Neural cell (in vitro differentiated cells): ENCODE measurements at regions not wholly inside any gene's neighbourhood (a gene's known extent, or its start where the extent isn't known, plus 50 kb on each side); places are given as distances from the start of the nearest gene placed in this dataset.

ENCODE experiments used
- H2AFZ ChIP-seq: fragments of 200-600, 300-800 bp; sonication (generic), shearing (Covaris generic); 2 replicates; pipeline ENCODE4 v1.6.0; 2014; ENCODE audit warnings: low read depth, mild to moderate bottlenecking, antibody characterized with exemption, low read length, moderate library complexity
- H3F3A ChIP-seq: fragments of 200-600 bp; shearing (Covaris generic); 2 replicates; pipeline ENCODE4 v1.6.1; 2016; ENCODE audit warnings: mild to moderate bottlenecking, moderate library complexity, mixed read lengths, antibody characterized with exemption, low read length; ENCODE audit not compliant: insufficient read depth, poor library complexity, severe bottlenecking
- H3K27ac ChIP-seq: fragments of 200-600, 300-800 bp; sonication (generic), shearing (Covaris generic); 2 replicates; pipeline ENCODE4 v1.5.1; 2014; ENCODE audit warnings: mild to moderate bottlenecking, low read length, moderate library complexity
- H3K27me3 ChIP-seq: fragments of 300-800, 200-600 bp; sonication (generic), shearing (Covaris generic); 2 replicates; pipeline ENCODE4 v1.6.0; 2014; ENCODE audit warnings: mild to moderate bottlenecking, low read depth, low read length, moderate library complexity; ENCODE audit not compliant: insufficient read depth
- H3K36me3 ChIP-seq: fragments of 300-800, 200-600 bp; sonication (generic), shearing (Covaris generic); 2 replicates; pipeline ENCODE4 v1.5.1; 2014; ENCODE audit warnings: mild to moderate bottlenecking, antibody characterized with exemption, low read length, moderate library complexity; ENCODE audit not compliant: insufficient read depth
- H3K4me2 ChIP-seq: fragments of 300-800, 200-600 bp; sonication (generic), shearing (Covaris generic); 2 replicates; pipeline ENCODE4 v1.6.0; 2014; ENCODE audit warnings: mild to moderate bottlenecking, low read length
- H3K4me3 ChIP-seq: fragments of 300-800, 200-600 bp; sonication (generic), shearing (Covaris generic); 2 replicates; pipeline ENCODE4 v1.5.1; 2014; ENCODE audit warnings: mild to moderate bottlenecking, low read length, moderate library complexity
- H3K79me2 ChIP-seq: fragments of 200-600 bp; shearing (Covaris generic); replicated peaks from 2 replicates; pipeline ENCODE4 v1.6.0; 2014; ENCODE audit warnings: mild to moderate bottlenecking, low read length, moderate library complexity; ENCODE audit not compliant: insufficient read depth
- H3K9ac ChIP-seq: fragments of 300-800, 200-600 bp; sonication (generic), shearing (Covaris generic); 2 replicates; pipeline ENCODE4 v1.6.1; 2016; ENCODE audit warnings: mild to moderate bottlenecking, low read length, mixed read lengths
- H3K9me2 ChIP-seq: fragments of 200-600 bp; shearing (Covaris generic); 2 replicates; pipeline ENCODE4 v1.6.1; 2016; ENCODE audit warnings: mild to moderate bottlenecking, low read length, mixed read lengths; ENCODE audit not compliant: insufficient read depth
- H3K9me3 ChIP-seq: fragments of 200-600, 300-800 bp; sonication (generic), shearing (Covaris generic); 2 replicates; pipeline ENCODE4 v1.6.1; 2016; ENCODE audit warnings: mild to moderate bottlenecking, mixed run types, low read length, moderate library complexity, mixed read lengths
- H4K20me1 ChIP-seq: fragments of 200-600 bp; shearing (Covaris generic); 2 replicates; pipeline ENCODE4 v1.6.1; 2016; ENCODE audit warnings: mild to moderate bottlenecking, mixed run types; ENCODE audit not compliant: insufficient read depth
- CTCF ChIP-seq: fragments of 450-650 bp; IDR thresholded peaks from 2 replicates; pipeline ENCODE4 v1.5.1; 2014; ENCODE audit warnings: antibody characterized with exemption, mild to moderate bottlenecking, moderate library complexity; ENCODE audit not compliant: poor library complexity, severe bottlenecking
- EP300 ChIP-seq: fragments of 450-650 bp; conservative IDR thresholded peaks from 2 replicates; pipeline ENCODE4 v1.6.1; 2014; ENCODE audit warnings: antibody characterized with exemption, mild to moderate bottlenecking, moderate library complexity; ENCODE audit not compliant: poor library complexity, severe bottlenecking
- EZH2 ChIP-seq: fragments of 200-600, 300-800 bp; shearing (Covaris generic), sonication (generic); IDR thresholded peaks from 2 replicates; pipeline ENCODE4 v1.6.1; 2014; ENCODE audit warnings: antibody characterized with exemption, low read length, borderline replicate concordance, mild to moderate bottlenecking; ENCODE audit not compliant: insufficient read depth, poor library complexity, severe bottlenecking
- MXI1 ChIP-seq: fragments of 450-650 bp; conservative IDR thresholded peaks from 2 replicates; pipeline ENCODE4 v1.6.1; 2014; ENCODE audit warnings: antibody characterized with exemption, mild to moderate bottlenecking; ENCODE audit not compliant: poor library complexity, severe bottlenecking
- POLR2AphosphoS5 ChIP-seq: IDR thresholded peaks from 2 replicates; pipeline ENCODE4 v1.6.1; 2012
- RAD21 ChIP-seq: fragments of 450-650 bp; conservative IDR thresholded peaks from 2 replicates; pipeline ENCODE4 v1.6.1; 2014; ENCODE audit warnings: antibody characterized with exemption, mild to moderate bottlenecking, moderate library complexity
- REST ChIP-seq: IDR thresholded peaks from 2 replicates; pipeline ENCODE4 v1.6.1; 2012; ENCODE audit warnings: borderline replicate concordance
- SMC3 ChIP-seq: fragments of 450-650 bp; conservative IDR thresholded peaks from 2 replicates; pipeline ENCODE4 v1.6.1; 2014; ENCODE audit warnings: antibody characterized with exemption, mild to moderate bottlenecking, moderate library complexity; ENCODE audit not compliant: poor library complexity
- TAF1 ChIP-seq: IDR thresholded peaks from 2 replicates; pipeline ENCODE4 v1.6.1; 2012; ENCODE audit warnings: low read depth

GRCh38 chr9:107671588-107671987, 182.0 kb upstream of the KLF4 start:
- H3K79me2 ChIP-seq, result no peaks in the 10 kb centered on the region
- no peak overlapping the region for H2AFZ ChIP-seq

GRCh38 chr9:107669422-107669821, 179.9 kb upstream of the KLF4 start:
- H3F3A ChIP-seq, result no peaks in the 10 kb centered on the region
- H3K9ac ChIP-seq, result no peak overlapping the region
- no peaks in the 10 kb centered on the region for H3K27me3 ChIP-seq
- no peak overlapping the region for H3K4me2 ChIP-seq
- H4K20me1 ChIP-seq, result no peaks in the 10 kb centered on the region
- no peaks in the 10 kb centered on the region for H3K79me2 ChIP-seq
- no peak for TF ChIP-seq EZH2
- H3K36me3 ChIP-seq, result no peaks in the 10 kb centered on the region
- no peaks in the 10 kb centered on the region for H3K9me2 ChIP-seq
- no peaks in the 10 kb centered on the region for H3K9me3 ChIP-seq
- H3K4me3 ChIP-seq, result no peak overlapping the region
- no peak overlapping the region for H2AFZ ChIP-seq
- H3K27ac ChIP-seq, result no peak overlapping the region

More at GRCh38 chr9:107671588-107671987, 182.0 kb upstream of the KLF4 start:
- Histone ChIP-seq H3F3A (no peaks in the 10 kb centered on the region), H3K36me3 (no peaks in the 10 kb centered on the region), H3K9me2 (no peaks in the 10 kb centered on the region), H3K9ac (no peak overlapping the region), H3K4me3 (no peak overlapping the region), H3K4me2 (no peak overlapping the region), H3K27me3 (no peaks in the 10 kb centered on the region), H4K20me1 (no peaks in the 10 kb centered on the region), H3K27ac (no peak overlapping the region), H3K9me3 (no peaks in the 10 kb centered on the region)
- TF ChIP-seq REST (no peak), POLR2AphosphoS5 (no peak), TAF1 (no peak)

GRCh38 chr9:107667231-107668070, 177.9 kb upstream of the KLF4 start:
- H3K9me3 ChIP-seq, result no peaks in the 10 kb centered on the region
- H3K9ac ChIP-seq, result no peak overlapping the region
- H3K4me3 ChIP-seq, result no peak overlapping the region
- H4K20me1 ChIP-seq, result no peaks in the 10 kb centered on the region
- H3K27me3 ChIP-seq, result no peaks in the 10 kb centered on the region
- no peak overlapping the region for H3K27ac ChIP-seq
- H3K9me2 ChIP-seq, result no peaks in the 10 kb centered on the region
- H3F3A ChIP-seq, result no peaks in the 10 kb centered on the region
- H2AFZ ChIP-seq, result no peak overlapping the region
- H3K4me2 ChIP-seq, result no peak overlapping the region
- H3K36me3 ChIP-seq, result no peaks in the 10 kb centered on the region
- TF ChIP-seq CTCF, result no peak
- TF ChIP-seq POLR2AphosphoS5, result no peak
- no peak for TF ChIP-seq REST
- TF ChIP-seq SMC3, result no peak
- TF ChIP-seq EP300, result no peak
- no peak for TF ChIP-seq MXI1
- no peak for TF ChIP-seq EZH2
- no peak for TF ChIP-seq RAD21
- TF ChIP-seq TAF1, result no peak
- no peaks in the 10 kb centered on the region for H3K79me2 ChIP-seq
